ENCODE measurements at regions not wholly inside any gene's neighbourhood (a gene's known extent, or its start where the extent isn't known, plus 50 kb on each side); places are given as distances from the start of the nearest gene placed in this dataset.
"Not testable (repeated sequence)": the region's sequence is repeated elsewhere in the genome, so short reads cannot be mapped to it uniquely, and the experiment has no call there.

DNA sequence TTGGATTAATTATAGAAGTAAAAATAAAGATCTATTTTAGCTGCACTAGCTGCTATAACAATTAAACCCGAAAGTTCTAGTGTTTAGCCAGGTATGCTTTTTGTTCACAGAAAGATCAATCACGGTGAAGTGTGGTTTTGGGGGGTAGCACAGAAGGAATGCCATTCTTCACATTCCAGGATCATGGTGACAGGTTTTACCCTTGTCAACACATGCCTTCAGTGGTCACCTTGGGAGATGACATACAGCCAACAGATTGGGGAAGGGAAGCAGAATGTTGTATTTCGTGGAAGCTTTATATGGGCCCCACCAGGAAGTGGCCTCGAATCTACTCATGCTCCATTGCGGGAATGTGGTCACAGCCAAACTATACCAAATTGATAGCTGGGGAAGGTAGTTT lies 753.6 kb downstream of the RAPGEF2 start:
- DNase-seq = no peak

DNA sequence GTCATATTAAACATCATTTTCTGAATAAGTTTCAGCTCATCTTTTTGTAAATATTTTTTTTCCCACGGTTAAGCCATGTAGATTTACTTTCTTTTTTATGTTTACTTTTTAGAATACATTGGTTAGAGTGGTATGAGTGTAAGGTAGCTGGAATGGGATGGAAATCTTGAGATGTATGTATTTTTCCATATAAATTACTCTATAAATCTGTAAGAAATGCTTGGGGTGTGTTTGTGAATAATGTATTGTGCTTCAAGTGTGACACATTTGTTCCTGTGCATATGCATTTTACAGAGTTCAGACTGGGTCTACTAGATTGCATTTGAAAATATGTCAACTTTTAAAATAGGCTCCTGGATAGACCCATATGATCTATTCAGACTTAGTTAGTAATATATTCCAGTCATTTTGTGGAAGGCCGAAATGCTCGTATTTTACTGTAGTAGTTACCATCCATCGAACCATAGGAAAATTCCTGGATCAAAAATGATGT lies 756.8 kb downstream of the RAPGEF2 start:
- DNase-seq = no peak

DNA sequence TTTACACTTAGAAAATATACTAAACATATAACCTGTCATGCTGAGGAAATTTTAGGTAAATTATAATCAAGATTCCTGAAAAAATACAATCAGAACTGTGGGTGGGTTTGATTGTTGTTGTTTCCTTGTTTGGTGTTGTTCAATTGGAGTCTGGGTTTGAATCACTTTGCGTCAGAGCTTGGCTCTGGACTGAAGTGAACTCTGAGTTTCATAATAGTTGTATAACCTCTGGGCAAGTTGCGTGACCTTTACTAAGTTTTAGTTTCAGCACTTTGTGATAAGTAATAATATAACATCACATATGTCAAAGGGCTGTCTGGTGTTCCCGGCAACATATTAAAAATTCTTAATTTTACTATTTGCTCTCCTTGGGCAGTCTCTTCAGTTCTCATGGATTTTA lies 758.1 kb downstream of the RAPGEF2 start:
- no peak for DNase-seq

DNA sequence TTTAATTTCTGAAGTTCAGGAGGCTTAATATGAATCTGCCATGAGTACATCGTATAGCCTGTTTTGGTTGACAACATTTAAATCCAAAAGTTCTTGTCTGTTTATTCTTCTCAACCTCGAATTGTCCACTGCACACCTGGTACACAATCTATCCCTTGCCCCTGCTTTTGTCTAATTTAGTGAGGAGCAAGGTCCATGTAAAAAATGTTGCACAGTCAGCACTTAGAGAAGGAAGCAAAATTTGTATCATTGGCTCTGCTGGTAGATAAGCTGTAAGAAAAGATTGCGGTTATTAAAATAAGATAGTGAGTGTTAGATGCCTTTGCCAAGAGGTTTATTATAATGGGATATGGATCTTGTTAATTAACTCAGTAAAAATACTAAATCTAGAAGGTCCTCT lies 761.5 kb downstream of the RAPGEF2 start:
- DNase-seq = no peak

DNA sequence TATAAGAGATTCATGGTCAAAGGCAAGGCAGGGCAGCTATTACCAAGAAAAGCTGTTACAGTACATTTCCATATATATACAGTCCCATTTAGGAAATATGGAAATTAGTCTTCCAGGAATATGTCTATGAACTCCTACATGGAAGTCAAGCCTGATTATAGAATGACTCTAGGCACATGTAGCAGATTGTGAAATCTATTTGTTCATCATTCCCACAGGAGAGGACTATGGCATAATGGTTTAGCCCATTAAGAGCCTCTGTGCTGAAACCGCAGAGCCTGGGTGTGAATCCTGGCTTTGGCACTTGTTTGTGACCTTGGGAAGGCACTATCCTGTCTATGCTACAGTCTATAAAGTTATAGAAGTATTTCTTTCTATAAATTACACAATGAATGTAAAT lies 764.8 kb downstream of the RAPGEF2 start:
- DNase-seq = no peak

DNA sequence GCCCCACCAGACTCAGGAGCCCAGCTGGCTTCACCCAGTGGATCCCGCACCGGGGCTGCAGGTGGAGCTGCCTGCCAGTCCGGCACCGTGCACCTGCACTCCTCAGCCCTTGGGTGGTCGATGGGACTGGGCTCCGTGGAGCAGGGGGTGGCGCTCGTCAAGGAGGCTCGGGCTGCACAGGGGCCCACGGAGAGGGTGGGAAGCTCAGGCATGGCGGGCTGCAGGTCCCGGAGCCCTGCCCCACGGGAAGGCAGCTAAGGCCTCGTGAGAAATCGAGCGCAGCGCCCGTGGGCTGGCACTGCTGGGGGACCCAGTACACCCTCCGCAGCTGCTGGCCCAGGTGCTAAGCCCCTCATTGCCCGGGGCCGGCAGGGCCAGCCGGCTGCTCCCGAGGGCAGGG lies 766.1 kb downstream of the RAPGEF2 start:
- not testable (repeated sequence) for DNase-seq

DNA sequence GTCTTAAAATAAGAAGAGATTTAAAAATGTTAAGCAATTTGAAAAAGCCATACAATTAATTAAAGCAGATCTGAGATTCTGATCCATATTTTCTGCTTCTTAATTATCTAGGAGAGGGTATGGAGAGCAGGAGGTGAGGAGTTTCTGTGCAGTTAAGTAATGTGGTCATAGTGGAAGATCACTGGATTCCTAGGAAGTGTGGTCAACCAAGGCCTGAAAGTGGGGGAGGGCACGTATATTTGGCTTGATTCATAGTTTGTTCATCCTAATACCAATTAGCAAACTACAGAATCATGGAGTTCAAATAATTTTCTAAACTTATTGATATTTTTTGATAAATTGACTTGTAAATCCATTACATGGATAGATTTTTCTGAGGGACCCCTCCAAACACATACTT lies 768.3 kb downstream of the RAPGEF2 start:
- DNase-seq = no peak

DNA sequence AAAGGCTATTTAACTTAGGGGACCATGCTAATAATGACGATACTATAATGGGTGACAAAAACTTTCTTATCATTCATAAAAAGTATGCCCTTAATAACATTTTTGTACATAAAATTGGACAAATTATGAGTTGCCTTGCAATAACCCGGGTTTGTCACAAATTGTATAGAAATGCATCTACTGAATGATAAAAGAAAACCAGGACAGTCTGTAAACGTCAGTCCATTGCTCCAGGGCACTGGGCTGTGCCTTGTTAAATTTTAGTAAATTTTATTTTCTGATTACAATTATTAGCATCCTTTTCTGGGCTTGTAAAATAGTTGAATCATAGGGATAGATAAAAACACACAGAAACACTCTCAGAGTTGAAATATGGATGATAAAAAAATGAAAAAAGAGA lies 778.3 kb downstream of the RAPGEF2 start:
- no peak for DNase-seq

DNA sequence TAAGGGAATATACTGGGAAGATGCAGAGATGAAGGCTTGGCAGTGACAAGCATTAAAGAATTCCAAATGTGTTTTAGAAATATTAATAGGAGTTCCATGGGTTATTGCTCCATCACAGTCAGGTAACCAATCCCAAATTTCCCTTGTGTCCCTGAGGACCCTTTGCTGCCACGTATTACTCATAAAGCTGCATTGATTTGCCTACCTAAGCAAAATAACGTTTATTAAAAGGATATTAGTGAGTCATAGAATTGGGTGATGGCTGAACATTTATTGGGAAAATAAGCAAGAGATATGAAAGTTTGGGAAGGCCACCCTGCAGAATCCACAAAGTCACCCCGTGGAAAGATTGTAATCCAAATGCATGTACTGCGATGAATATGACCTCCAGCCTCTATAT lies 782.1 kb downstream of the RAPGEF2 start:
- DNase-seq = no peak

DNA sequence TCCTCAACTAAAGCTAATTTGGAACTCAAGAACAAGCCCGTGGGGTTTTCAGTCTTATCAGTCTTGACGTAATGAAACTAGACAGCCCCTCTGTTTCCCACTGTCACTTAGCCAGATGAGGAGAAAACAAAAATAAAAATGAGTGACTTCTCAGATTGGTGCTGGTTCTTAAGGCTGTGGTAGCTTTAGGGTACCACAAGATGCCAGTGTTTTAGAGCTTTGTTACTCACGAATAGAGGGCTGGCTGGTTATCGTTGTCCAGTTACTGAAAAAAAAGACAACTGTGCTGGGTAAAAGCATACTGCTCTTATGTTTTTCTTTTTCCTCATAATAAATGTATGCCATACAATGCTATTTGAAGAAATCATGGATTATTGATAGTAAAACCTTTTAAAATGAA lies 796.7 kb downstream of the RAPGEF2 start:
- no peak for DNase-seq

DNA sequence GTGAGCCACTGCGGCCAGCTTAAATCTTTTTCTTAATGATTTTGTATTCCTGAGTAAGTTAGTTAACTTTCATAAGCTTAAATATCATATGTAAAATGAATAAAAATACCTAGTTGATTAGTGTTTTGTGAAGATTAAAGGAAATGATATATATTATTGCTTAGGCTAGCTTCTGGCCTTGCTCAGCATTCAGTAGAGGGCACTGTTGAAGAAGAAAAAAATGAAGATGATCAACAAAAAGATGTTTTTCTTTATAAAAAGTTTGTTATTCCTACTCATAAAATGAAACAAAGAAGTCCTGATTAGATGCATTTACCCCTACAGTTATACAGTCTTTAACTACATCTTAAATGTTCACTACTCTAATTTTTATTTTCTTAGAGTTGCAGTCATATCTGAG lies 797.7 kb downstream of the RAPGEF2 start:
- no peak for DNase-seq

DNA sequence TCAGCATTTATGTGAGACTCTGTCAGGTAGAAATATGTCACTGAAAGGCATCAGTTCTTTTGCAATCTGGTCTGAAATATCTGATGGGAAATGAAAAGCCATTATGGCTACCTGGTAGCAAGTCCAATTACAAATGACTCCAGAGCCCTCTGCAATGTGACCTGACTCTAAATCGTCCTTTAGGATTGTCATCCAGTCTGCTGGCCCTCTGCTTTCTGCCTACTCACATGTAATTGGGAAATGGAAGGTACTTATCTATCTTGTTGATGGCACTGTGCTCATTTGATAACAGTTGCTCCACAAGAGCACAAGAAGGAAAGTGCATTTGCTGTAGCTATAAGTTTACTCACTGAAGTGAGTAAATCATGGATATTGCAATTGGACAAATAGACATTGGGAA lies 799.8 kb downstream of the RAPGEF2 start:
- DNase-seq = no peak

DNA sequence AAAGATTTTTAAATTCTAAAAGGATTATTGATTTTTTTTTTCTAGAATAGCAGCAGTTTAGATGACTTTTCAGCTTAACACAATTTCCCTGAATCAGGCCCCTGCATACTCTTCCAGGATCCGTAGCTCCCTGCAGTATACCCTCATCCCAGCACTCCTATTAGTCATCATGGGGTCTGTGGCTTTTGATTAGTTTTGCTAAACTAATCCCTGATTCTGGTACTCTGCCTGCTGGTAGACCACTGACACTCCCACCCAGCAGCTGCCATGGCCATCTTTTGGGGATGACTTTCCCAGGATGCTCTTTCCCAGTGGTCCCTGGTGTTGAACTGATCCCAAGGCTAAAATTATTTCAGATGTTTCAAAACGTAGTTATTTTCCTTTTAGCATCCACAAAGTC lies 802.0 kb downstream of the RAPGEF2 start:
- DNase-seq = no peak

DNA sequence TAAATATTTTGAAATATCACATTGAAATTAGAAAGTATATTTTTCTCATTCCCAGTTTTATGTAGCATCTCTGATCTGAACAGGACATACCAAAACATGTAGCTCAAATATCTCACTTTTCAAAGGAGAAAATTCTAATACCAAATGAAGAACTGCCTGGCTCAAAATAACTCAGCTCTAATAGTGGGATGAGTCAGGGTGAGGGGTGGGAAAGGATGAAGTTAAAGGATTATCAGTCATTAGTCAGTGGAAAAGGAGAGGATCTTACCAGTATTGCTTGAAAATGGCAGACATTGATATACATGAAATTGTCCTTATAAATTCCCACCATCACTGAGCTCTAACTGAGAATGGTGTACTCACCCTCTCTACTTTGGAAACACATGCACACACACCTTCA lies 803.2 kb downstream of the RAPGEF2 start:
- no peak for DNase-seq

DNA sequence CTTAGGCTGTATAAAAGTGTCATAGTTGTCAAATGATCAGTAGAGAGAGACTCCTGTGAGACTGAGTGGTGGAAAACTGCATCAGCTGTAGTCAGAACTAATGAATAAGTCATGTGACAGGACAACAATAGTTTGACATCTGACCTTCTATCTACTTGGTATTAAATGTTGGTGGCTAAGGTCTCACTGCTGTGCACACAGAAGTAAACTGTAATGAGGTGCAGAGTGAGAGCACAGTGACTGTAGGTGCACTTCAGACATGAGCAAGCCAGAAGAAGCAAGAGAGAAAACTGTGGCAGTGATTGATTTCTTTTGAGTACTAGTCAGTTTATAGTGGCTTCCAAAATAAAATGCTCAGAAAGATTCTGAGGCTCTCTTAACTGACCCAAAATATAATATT lies 803.6 kb downstream of the RAPGEF2 start:
- no peak for DNase-seq

DNA sequence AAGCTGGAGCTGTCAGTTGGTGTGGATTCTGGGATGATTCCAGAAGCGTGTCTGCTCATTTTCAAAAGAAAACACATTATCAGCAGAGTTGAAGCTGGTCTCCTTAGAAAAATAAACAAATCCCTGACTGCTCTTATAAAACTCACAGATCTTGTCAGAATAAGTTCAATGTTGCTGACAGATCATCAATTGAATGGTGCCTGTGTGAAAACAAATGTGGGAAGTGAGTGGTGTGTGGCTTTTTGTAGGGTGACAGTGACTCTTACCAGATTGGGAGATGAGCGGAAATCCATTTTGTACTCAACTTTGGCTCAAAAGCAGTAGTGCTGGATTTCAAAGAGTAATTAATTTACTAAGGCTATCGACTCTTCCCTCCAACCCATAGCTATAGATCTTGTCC lies 807.8 kb downstream of the RAPGEF2 start:
- DNase-seq = no peak

DNA sequence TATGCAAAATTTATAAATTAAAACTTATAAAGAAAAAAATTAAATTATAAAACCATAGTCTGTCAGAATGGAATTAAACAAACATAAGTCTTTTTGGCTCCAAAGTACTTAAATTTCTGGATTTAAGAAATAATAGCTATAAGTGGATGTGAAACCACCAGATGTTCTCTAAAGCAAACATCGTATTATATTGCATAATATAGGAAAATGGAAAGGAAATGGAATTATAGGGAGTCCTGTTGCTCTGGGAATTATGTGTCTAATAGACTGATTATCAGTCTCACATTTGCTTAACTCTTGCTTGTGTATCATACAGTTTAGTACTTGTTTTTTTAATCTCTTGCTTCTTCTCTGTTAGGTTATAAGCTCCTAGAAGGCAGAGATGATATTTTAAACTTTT lies 819.2 kb downstream of the RAPGEF2 start:
- DNase-seq = no peak

DNA sequence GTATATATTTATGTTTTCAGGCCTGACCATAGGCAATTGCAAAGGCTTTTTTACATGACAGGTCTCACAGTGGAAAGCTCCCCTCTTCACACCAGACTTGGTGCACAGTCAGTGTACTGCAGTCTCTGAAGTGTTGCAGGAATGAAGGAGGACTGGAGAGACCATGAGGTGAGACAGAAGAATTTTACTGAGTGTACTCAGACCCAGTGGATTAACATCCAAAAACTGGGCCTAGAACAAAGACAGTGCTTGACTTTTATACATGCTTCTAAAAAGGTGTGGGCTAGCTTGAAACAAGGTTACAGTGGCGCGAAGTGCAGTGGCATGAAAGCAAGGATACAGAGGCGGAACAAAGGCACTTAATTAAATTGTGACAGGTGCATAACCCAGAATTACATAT lies 822.9 kb downstream of the RAPGEF2 start:
- DNase-seq = no peak

DNA sequence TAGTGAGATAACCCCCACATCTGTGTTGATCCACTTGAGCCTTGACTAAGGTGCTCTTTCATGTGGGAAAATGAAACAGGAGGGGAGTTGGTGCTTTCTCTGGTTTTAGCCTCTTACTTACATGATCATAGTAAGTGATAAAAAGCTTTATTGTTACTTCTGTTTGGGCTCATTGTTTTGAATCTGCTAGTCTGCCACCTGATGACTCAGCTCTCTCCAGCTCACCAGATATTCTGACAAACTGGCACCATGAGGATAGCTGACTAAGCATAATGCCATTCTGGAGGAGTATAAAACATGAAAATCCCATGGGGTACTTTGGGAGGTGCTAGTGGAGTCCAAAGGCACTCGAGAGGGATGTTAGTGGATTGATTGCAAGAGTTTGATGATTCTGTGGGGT lies 824.0 kb downstream of the RAPGEF2 start:
- no peak for DNase-seq

DNA sequence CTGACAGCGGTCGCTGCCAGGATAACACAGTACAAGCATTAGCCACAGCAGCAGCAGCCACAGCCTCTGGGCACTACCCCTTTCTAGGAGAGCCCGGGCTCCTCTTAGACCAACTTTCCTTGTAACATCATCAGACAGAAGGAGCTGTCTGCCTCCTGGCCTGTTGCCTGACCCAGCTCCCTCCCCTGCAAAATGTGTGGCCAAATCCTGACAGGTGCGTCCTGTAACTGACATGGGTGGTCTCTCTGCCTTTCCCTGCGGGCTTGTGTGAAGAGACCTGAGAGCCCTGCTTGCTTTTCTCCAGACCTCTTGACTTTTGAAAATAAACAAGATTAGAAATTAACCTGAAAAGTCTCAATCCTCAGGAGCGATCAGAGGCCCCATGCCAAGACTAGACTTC lies 824.9 kb downstream of the RAPGEF2 start:
- no peak for DNase-seq

DNA sequence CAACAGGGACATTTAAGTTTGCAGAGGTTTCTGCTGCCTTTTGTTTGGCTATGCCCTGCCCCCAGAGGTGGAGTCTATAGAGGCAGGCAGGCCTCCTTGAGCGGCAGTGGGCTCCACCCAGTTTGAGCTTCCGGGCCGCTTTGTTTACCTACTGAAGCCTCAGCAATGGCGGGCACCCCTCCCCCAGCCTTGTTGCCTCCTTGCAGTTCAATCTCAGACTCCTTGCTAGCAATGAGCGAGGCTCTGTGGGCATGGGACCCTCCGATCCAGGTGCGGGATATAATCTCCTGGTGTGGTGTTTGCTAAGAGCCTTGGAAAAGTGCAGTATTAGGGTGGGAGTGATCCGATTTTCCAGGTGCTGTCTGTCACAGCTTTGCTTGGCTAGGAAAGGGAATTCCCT lies 831.7 kb downstream of the RAPGEF2 start:
- DNase-seq = not testable (repeated sequence)

DNA sequence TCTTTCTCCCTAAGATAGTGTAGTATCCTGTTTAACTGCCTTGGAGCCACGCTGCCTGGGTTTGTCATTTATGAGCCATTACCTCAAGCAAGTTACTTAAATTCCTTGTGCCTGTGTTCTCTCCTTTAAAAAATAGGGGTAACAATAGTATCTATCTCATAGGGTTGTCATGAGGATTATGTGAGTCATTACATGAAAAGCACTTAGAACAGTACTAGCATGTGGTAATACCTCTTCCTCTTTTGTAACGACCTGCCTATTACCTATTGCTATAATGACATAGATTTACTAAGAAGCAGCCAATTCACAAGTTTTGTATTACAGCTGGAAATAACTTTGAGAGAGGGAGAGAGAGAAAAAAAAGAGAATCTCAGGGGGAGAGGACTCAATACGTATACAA lies 834.7 kb downstream of the RAPGEF2 start:
- no peak for DNase-seq

DNA sequence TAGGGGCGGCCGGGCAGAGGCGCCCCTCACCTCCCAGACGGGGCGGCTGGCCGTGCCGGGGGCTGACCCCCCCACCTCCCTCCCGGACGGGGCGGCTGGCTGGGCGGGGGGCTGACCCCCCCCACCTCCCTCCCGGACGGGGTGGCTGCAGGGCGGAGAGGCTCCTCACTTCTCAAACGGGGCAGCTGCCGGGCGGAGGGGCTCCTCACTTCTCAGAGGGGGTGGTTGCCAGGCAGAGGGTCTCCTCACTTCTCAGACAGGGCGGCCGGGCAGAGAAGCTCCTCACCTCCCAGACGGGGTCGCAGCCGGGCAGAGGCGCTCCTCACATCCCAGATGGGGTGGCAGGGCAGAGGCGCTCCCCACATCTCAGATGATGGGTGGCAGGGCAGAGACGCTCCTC lies 836.8 kb downstream of the RAPGEF2 start:
- DNase-seq = not testable (repeated sequence)

DNA sequence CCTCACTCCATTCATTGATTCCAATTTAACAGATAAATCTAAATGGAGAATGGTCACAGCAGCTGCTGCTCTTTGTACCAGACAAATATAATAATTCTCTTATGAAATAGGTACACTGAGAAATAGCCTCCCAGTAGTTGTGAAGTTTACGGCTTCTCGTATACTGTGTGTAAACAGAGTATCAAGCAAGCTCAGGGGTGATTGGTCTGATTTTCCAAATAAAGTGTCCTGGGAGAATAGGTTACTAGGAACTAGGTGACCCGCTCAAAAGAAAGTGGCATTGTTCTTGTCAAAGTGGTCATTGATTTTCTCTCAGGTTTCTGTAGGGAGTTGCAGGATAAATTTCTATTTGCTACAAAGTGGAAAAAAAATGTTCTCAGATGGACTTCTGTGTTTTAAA lies 838.2 kb downstream of the RAPGEF2 start:
- no peak for DNase-seq

DNA sequence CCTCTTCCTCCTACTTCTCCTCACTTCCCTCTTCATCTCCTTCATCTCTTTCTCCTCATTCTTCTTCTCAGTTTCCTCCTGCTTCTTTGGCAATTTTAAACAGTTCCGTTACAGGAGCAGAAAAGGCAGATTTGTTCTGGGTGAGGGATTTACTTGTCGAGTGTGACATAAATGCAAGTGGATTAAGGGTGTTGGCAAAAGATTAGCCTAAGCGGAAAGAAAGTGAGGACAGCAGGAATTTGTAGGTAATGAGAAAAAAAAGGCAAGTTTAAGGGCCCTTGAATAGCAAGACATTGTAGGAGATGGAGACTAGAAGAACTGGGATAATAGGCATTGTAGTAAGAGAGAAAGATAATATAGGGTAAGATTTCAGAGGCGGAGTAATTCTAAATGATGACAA lies 841.6 kb downstream of the RAPGEF2 start:
- DNase-seq = no peak

DNA sequence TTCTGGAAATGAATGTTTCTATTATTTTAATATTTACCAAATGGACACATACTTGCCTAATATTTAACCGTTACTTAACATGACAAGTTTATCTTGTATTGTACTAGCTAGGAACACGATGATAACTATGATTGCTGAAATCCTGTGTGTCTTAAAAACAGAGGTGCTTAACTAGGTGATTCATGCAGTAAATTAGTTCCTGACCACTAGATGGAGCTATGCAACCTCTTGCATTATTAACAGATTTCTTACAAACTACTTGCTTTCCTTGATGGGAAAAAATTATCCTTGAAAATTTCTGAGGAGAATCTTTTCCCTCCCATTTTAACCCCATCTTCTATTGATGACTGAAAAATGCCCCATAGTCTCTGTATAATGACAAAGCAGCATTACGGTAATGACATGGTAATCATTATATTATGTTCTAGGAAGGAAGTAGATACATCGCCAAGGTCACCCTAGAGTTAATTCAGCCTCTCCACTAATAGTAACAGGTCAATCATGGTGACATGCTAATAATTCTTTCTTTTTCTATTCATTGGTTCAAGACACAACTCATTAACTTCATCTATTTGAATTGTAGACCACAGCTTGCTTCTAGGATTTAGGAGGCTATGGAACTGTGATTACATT lies 844.2 kb downstream of the RAPGEF2 start:
- no peak for DNase-seq

Measured in activated gamma-delta T cell (primary cell).